ENCODE measurements at regions not wholly inside any gene's neighbourhood (a gene's known extent, or its start where the extent isn't known, plus 50 kb on each side); places are given as distances from the start of the nearest gene placed in this dataset.

GRCh38 chr13:70955887-70956286 is 847.6 kb upstream of the KLHL1 start:
- no peak overlapping the region for H3K9ac ChIP-seq
- ChIA-PET POLR2A (no interaction called here), CTCF (no interaction called here)
- DNase-seq: no peak
- WGBS (ENCODE audit: low lambda C conversion rate): 24% methylated on average over 1 of the region's 1 CpG
- no peaks in the 10 kb centered on the region for H3K9me2 ChIP-seq
- H4K20me1 ChIP-seq (ENCODE audit: insufficient read depth): no peaks in the 10 kb centered on the region
- no peaks in the 10 kb centered on the region for H3K36me3 ChIP-seq (replicated peaks in 1 of 2; ENCODE audit: control insufficient read depth in 1 of 2, insufficient read depth in 2 of 2, low read length in 1 of 2)
- H3K27ac ChIP-seq (ENCODE audit: low read depth in 2 of 2, low read length in 1 of 2): no peak overlapping the region
- TF ChIP-seq PBX3 (IDR thresholded peaks at IDR 0.05): no peak
- TF ChIP-seq GABPA (IDR thresholded peaks at IDR 0.05; ENCODE audit: low read depth): no peak
- TF ChIP-seq REST (IDR thresholded peaks at IDR 0.05; ENCODE audit: low read depth, low read length): no peak
- no peak for TF ChIP-seq SIN3A (IDR thresholded peaks at IDR 0.05; ENCODE audit: borderline replicate concordance, low read depth, low read length)
- no peak for TF ChIP-seq FOXM1 (IDR thresholded peaks at IDR 0.05; ENCODE audit: low read depth)
- TF ChIP-seq USF2 (IDR thresholded peaks at IDR 0.05; ENCODE audit: borderline replicate concordance, low read depth, low read length): no peak
- TF ChIP-seq SMC3 (IDR thresholded peaks at IDR 0.05; ENCODE audit: low read depth, low read length): no peak
- no peak for TF ChIP-seq NFIC (IDR thresholded peaks at IDR 0.05; ENCODE audit: borderline replicate concordance)
- TF ChIP-seq YY1 (IDR thresholded peaks at IDR 0.05; ENCODE audit: low read depth): no peak
- TF ChIP-seq RCOR1 (IDR thresholded peaks at IDR 0.05; ENCODE audit: low read length): no peak
- no peak for TF ChIP-seq MXI1 (IDR thresholded peaks at IDR 0.05; ENCODE audit: low read depth, low read length)
- TF ChIP-seq CHD2 (IDR thresholded peaks at IDR 0.05; ENCODE audit: low read length, partially characterized antibody): no peak
- no peak for TF ChIP-seq JUND (IDR thresholded peaks at IDR 0.05)
- TF ChIP-seq MEF2A (IDR thresholded peaks at IDR 0.05; ENCODE audit: borderline replicate concordance, low read depth): no peak
- no peak overlapping the region for H3K4me2 ChIP-seq
- no peaks in the 10 kb centered on the region for H3K9me3 ChIP-seq
- no peaks in the 10 kb centered on the region for H3K4me1 ChIP-seq (ENCODE audit: control insufficient read depth in 1 of 2, insufficient read depth in 2 of 2, low read depth in 1 of 2, low read length in 1 of 2)
- no peak overlapping the region for H2AFZ ChIP-seq (ENCODE audit: low read depth)
- no peaks in the 10 kb centered on the region for H3F3A ChIP-seq (replicated peaks; ENCODE audit: insufficient read depth)
- no peaks in the 10 kb centered on the region for H3K79me2 ChIP-seq (ENCODE audit: insufficient read depth)
- no peak overlapping the region for H3K4me3 ChIP-seq (ENCODE audit: low read depth in 2 of 2, low read length in 1 of 2)
- no peaks in the 10 kb centered on the region for H3K27me3 ChIP-seq (ENCODE audit: insufficient read depth)

GRCh38 chr13:70950664-70951063 is 842.4 kb upstream of the KLHL1 start:
- no peak overlapping the region for H2AFZ ChIP-seq (ENCODE audit: low read depth)
- no peaks in the 10 kb centered on the region for H3K36me3 ChIP-seq (replicated peaks in 1 of 2; ENCODE audit: control insufficient read depth in 1 of 2, insufficient read depth in 2 of 2, low read length in 1 of 2)
- H3K9ac ChIP-seq: no peak overlapping the region
- no peaks in the 10 kb centered on the region for H3K79me2 ChIP-seq (ENCODE audit: insufficient read depth)
- no peaks in the 10 kb centered on the region for H4K20me1 ChIP-seq (ENCODE audit: insufficient read depth)
- H3K9me3 ChIP-seq: no peaks in the 10 kb centered on the region
- ChIA-PET POLR2A (no interaction called here), CTCF (no interaction called here)
- H3K27ac ChIP-seq (ENCODE audit: low read depth in 2 of 2, low read length in 1 of 2): no peak overlapping the region
- no peak overlapping the region for H3K4me2 ChIP-seq
- H3K4me1 ChIP-seq (ENCODE audit: control insufficient read depth in 1 of 2, insufficient read depth in 2 of 2, low read depth in 1 of 2, low read length in 1 of 2): no peaks in the 10 kb centered on the region
- DNase-seq: no peak
- no peaks in the 10 kb centered on the region for H3F3A ChIP-seq (replicated peaks; ENCODE audit: insufficient read depth)
- no peaks in the 10 kb centered on the region for H3K9me2 ChIP-seq
- H3K4me3 ChIP-seq (ENCODE audit: low read depth in 2 of 2, low read length in 1 of 2): no peak overlapping the region
- no peaks in the 10 kb centered on the region for H3K27me3 ChIP-seq (ENCODE audit: insufficient read depth)
- TF ChIP-seq SIN3A (IDR thresholded peaks at IDR 0.05; ENCODE audit: borderline replicate concordance, low read depth, low read length) (no peak), EZH2phosphoT487 (IDR thresholded peaks at IDR 0.05; ENCODE audit: borderline replicate concordance, low read depth) (no peak), RXRA (IDR thresholded peaks at IDR 0.05; ENCODE audit: borderline replicate concordance, low read depth) (no peak), CHD2 (IDR thresholded peaks at IDR 0.05; ENCODE audit: low read length, partially characterized antibody) (no peak), RFX5 (IDR thresholded peaks at IDR 0.05; ENCODE audit: low read length) (no peak), EP300 (IDR thresholded peaks at IDR 0.05; ENCODE audit: borderline replicate concordance in 1 of 2, low read depth in 1 of 2, low read length in 1 of 2) (no peak), ZBTB33 (IDR thresholded peaks at IDR 0.05; ENCODE audit: borderline replicate concordance, low read depth) (no peak), TCF12 (IDR thresholded peaks at IDR 0.05) (no peak), IRF3 (IDR thresholded peaks at IDR 0.05; ENCODE audit: low read depth, low read length) (no peak), TAF1 (IDR thresholded peaks at IDR 0.05; ENCODE audit: borderline replicate concordance, low read depth, low read length) (no peak)
